Fibroblast of the aortic adventitia (primary cell): ENCODE measurements at regions not wholly inside any gene's neighbourhood (a gene's known extent, or its start where the extent isn't known, plus 50 kb on each side); places are given as distances from the start of the nearest gene placed in this dataset.
A peak's percentile ranks its signal among the peaks of the same experiment; 100 is the strongest.

Experiments used
- DNase-seq: peaks from one replicate; pipeline ENCODE4 v3.0.0-alpha.2; 2010; ENCODE audit warnings: low read depth
- H3K4me3 ChIP-seq: 2 replicates; pipeline ENCODE4 v1.5.1; 2011; ENCODE audit warnings: low read depth, mild to moderate bottlenecking, control low read depth, low read length, moderate library complexity
- CTCF ChIP-seq: IDR thresholded peaks from 2 replicates; pipeline ENCODE4 v1.5.1; 2011; ENCODE audit warnings: mild to moderate bottlenecking, low read length, control low read depth, inconsistent platforms; ENCODE audit not compliant: insufficient read depth

GRCh38 chr20:37643400-37643799 is 50.4 kb upstream of the CTNNBL1 start:
- H3K4me3 ChIP-seq: no peak overlapping the region
- TF ChIP-seq CTCF: no peak
- DNase-seq: peak; percentile 15

GRCh38 chr20:37642246-37642645 is 51.6 kb upstream of the CTNNBL1 start:
- DNase-seq: no peak
- no peak for TF ChIP-seq CTCF
- no peak overlapping the region for H3K4me3 ChIP-seq

GRCh38 chr20:37640600-37641561 is 52.9 kb upstream of the CTNNBL1 start:
- peak; percentile 16 for DNase-seq
- H3K4me3 ChIP-seq: no peak overlapping the region
- TF ChIP-seq CTCF: no peak

- no peak for TF ChIP-seq CTCF
- H3K4me3 ChIP-seq: no peak overlapping the region
- DNase-seq: no peak
Measured at GRCh38 chr20:37638527-37638926, 55.3 kb upstream of the CTNNBL1 start.

GRCh38 chr20:37636977-37637376 is 56.9 kb upstream of the CTNNBL1 start:
- no peak for DNase-seq
- H3K4me3 ChIP-seq: no peak overlapping the region
- TF ChIP-seq CTCF: no peak

- no peak for TF ChIP-seq CTCF
- no peak for DNase-seq
Measured at GRCh38 chr20:37636212-37636975, 57.4 kb upstream of the CTNNBL1 start.

More at GRCh38 chr20:37636212-37636975, 57.4 kb upstream of the CTNNBL1 start:
- H3K4me3 ChIP-seq: no peak overlapping the region
